HCT116 (cell line): ENCODE measurements at regions not wholly inside any gene's neighbourhood (a gene's known extent, or its start where the extent isn't known, plus 50 kb on each side); places are given as distances from the start of the nearest gene placed in this dataset.

Experiments
- ATAC-seq: fragments of 200-7000 bp; cut with Tn5 transposase; 2 replicates; pipeline ENCODE4 v1.9.1; 2020; ENCODE audit warnings: mild to moderate bottlenecking, moderate library complexity
- BruUV-seq: library from RNA; stranded (reverse); fragments of 400-500 nt; replicated peaks from 2 replicates; lab custom pipeline; 2021; lab: Mats Ljungman, UMichigan
- CTCF ChIA-PET: fragments of 300-600 bp; sonication (Branson Sonifier 250); formaldehyde crosslinking; loops from one replicate; lab custom pipeline; 2021; ENCODE audit warnings: antibody characterized with exemption; lab: Charles Lee
- POLR2A ChIA-PET: fragments of 300-600, 350-600 bp; sonication (Branson Sonifier 250); formaldehyde crosslinking; loops from one replicate; lab custom pipeline; 2021; ENCODE audit warnings: antibody characterized with exemption; lab: Charles Lee
- RAD21 ChIA-PET, 2 experiments: fragments of 300-600 bp; sonication (Branson Sonifier 250); formaldehyde crosslinking; loops; one replicate each; lab custom pipeline; 2023; ENCODE audit warnings: low total read pairs in 2 of 2; ENCODE audit not compliant: uncharacterized antibody in 2 of 2, unreplicated experiment in 2 of 2, low non-redundant PET in 1 of 2; lab: Charles Lee
- DNase-seq: peaks from one replicate; pipeline ENCODE4 v3.0.0-alpha.2; 2010; ENCODE audit warnings: low read depth, low spot score
- H2AFZ ChIP-seq: fragments of 200-600 bp; shearing (Covaris generic), sonication (generic); 2 replicates; pipeline ENCODE4 v1.6.1; 2017; ENCODE audit warnings: low read depth, mixed run types, mixed read lengths, antibody characterized with exemption, low read length; ENCODE audit not compliant: poor library complexity, severe bottlenecking
- H3K27ac ChIP-seq: 2 replicates; pipeline ENCODE4 v1.5.1; 2012; ENCODE audit warnings: low read depth, low read length
- H3K27me3 ChIP-seq: fragments of 200-600 bp; sonication (generic); 2 replicates; pipeline ENCODE4 v1.6.1; 2016; ENCODE audit warnings: mixed run types, low read length, mixed read lengths; ENCODE audit not compliant: insufficient read depth
- H3K36me3 ChIP-seq, 2 experiments: fragments of 200-500 bp in 1 of 2; fragments of 200-600 bp in 1 of 2; sonication (Bioruptor generic) in 1 of 2; sonication (generic) in 1 of 2; 2 replicates each; pipeline versions ENCODE4 v1.5.1 to v1.6.1; 2014 to 2016; ENCODE audit warnings: low read length in 2 of 2, inconsistent platforms in 1 of 2, mixed read lengths in 1 of 2, mixed run types in 1 of 2; ENCODE audit not compliant: insufficient read depth in 2 of 2, control insufficient read depth in 1 of 2
- H3K4me1 ChIP-seq, 2 experiments: fragments of 200-600 bp in 1 of 2; sonication (generic) in 1 of 2; 2 replicates each; pipeline versions ENCODE4 v1.5.1 to v1.6.1; 2012 to 2017; ENCODE audit warnings: low read length in 2 of 2, inconsistent platforms in 1 of 2, mild to moderate bottlenecking in 1 of 2, mixed read lengths in 1 of 2, mixed run types in 1 of 2, moderate library complexity in 1 of 2; ENCODE audit not compliant: insufficient read depth in 2 of 2, control insufficient read depth in 1 of 2
- H3K4me2 ChIP-seq: fragments of 200-600 bp; sonication (generic); 2 replicates; pipeline ENCODE4 v1.6.1; 2017; ENCODE audit warnings: mixed run types, low read length, mixed read lengths
- H3K4me3 ChIP-seq, 2 experiments: fragments of 200-600 bp in 1 of 2; sonication (generic) in 1 of 2; replicated peaks in 1 of 2; 2 replicates each; pipeline ENCODE4 v1.5.1; 2011 to 2016; ENCODE audit warnings: low read length in 2 of 2, control low read depth in 1 of 2, low read depth in 1 of 2, mild to moderate bottlenecking in 1 of 2, mixed read lengths in 1 of 2, mixed run types in 1 of 2
- H3K79me2 ChIP-seq: fragments of 200-600 bp; sonication (generic); 2 replicates; pipeline ENCODE4 v1.6.1; 2017; ENCODE audit warnings: mild to moderate bottlenecking, mixed run types, low read length, moderate library complexity, mixed read lengths; ENCODE audit not compliant: insufficient read depth
- H3K9ac ChIP-seq: fragments of 200-600 bp; sonication (generic); 2 replicates; pipeline ENCODE4 v1.6.1; 2016; ENCODE audit warnings: low read length, mixed read lengths
- H3K9me2 ChIP-seq: fragments of 200-600 bp; sonication (generic), shearing (Covaris generic); 2 replicates; pipeline ENCODE4 v1.6.1; 2017; ENCODE audit warnings: mixed run types, mild to moderate bottlenecking, moderate library complexity; ENCODE audit not compliant: insufficient read depth
- H3K9me3 ChIP-seq, 2 experiments: fragments of 200-500 bp in 1 of 2; fragments of 200-600 bp in 1 of 2; sonication (Bioruptor generic) in 1 of 2; sonication (generic) in 1 of 2; 2 replicates each; pipeline ENCODE4 v1.6.1; 2014 to 2017; ENCODE audit warnings: low read length in 2 of 2, mixed read lengths in 2 of 2, inconsistent platforms in 1 of 2, low read depth in 1 of 2, mild to moderate bottlenecking in 1 of 2, mixed run types in 1 of 2, moderate library complexity in 1 of 2; ENCODE audit not compliant: control insufficient read depth in 1 of 2, insufficient read depth in 1 of 2
- H4K20me1 ChIP-seq: fragments of 200-600 bp; sonication (generic), shearing (Covaris generic); 2 replicates; pipeline ENCODE4 v1.6.1; 2017; ENCODE audit warnings: mixed run types, mild to moderate bottlenecking, moderate library complexity; ENCODE audit not compliant: insufficient read depth
- ATF3 ChIP-seq: IDR thresholded peaks from 2 replicates; pipeline ENCODE4 v1.6.1; 2012
- CEBPB ChIP-seq: IDR thresholded peaks from 2 replicates; pipeline ENCODE4 v1.6.1; 2012; ENCODE audit warnings: low read depth
- EGR1 ChIP-seq: IDR thresholded peaks from 2 replicates; pipeline ENCODE4 v1.6.1; 2012; ENCODE audit warnings: low read depth
- FOSL1 ChIP-seq: IDR thresholded peaks from 2 replicates; pipeline ENCODE4 v1.6.1; 2012; ENCODE audit warnings: low read depth
- POLR2AphosphoS5 ChIP-seq: IDR thresholded peaks from 2 replicates; pipeline ENCODE4 v1.6.1; 2011; ENCODE audit warnings: mild to moderate bottlenecking, low read depth, low read length, moderate library complexity
- RAD21 ChIP-seq: IDR thresholded peaks from 2 replicates; pipeline ENCODE4 v1.6.1; 2012; ENCODE audit warnings: low read depth, mild to moderate bottlenecking
- REST ChIP-seq: IDR thresholded peaks from 2 replicates; pipeline ENCODE4 v1.6.1; 2012; ENCODE audit warnings: low read depth
- TCF7L2 ChIP-seq: IDR thresholded peaks from 2 replicates; pipeline ENCODE4 v1.7.0; 2011; ENCODE audit warnings: borderline replicate concordance, inconsistent platforms; ENCODE audit not compliant: insufficient read depth, insufficient read length; ENCODE audit errors: extremely low read depth
- ZBTB33 ChIP-seq: IDR thresholded peaks from 2 replicates; pipeline ENCODE4 v1.6.1; 2011; ENCODE audit warnings: mild to moderate bottlenecking, low read length, moderate library complexity; ENCODE audit not compliant: insufficient replicate concordance; ENCODE audit errors: extremely low read depth
- intact Hi-C: fragments of 100-400 bp; cut with micrococcal nuclease; formaldehyde crosslinking; loops from 2 replicates; pipeline ENCODE4 v1.10.0; 2022

GRCh38 chr21:38753114-38753513 is 52.6 kb upstream of the ETS2 start:
- ChIA-PET CTCF (no interaction called here), RAD21 (no interaction called here), POLR2A (interaction anchor here (0.6 kb wide), 1 partner anchor 20 kb away, joined by 3 read pairs; no protein-coding TSS in a partner anchor)
- H3K4me2 ChIP-seq, result no peak overlapping the region
- DNase-seq (no peak), ATAC-seq (no peak)
- H3K9me2 ChIP-seq, result no peaks in the 10 kb centered on the region
- H3K4me1 ChIP-seq, result peaks cover 7 to 16% of the 10 kb centered on the region in 2 experiments
- TF ChIP-seq REST (no peak), ATF3 (no peak), TCF7L2 (no peak), RAD21 (no peak), CEBPB (no peak), POLR2AphosphoS5 (no peak), ZBTB33 (no peak), FOSL1 (no peak), EGR1 (no peak)
- no peaks in the 10 kb centered on the region for H3K79me2 ChIP-seq
- H2AFZ ChIP-seq, result no peak overlapping the region
- H4K20me1 ChIP-seq, result no peaks in the 10 kb centered on the region
- H3K27me3 ChIP-seq, result no peaks in the 10 kb centered on the region
- no TSS peak for BruUV-seq
- no peak overlapping the region for H3K9ac ChIP-seq
- intact Hi-C loops, result no loop called here
- H3K9me3 ChIP-seq, result no peaks in the 10 kb centered on the region
- H3K36me3 ChIP-seq, result no peaks in the 10 kb centered on the region
- no peak overlapping the region for H3K27ac ChIP-seq
- H3K4me3 ChIP-seq, result no peak overlapping the region
